HepG2 (cell line): ENCODE measurements at regions not wholly inside any gene's neighbourhood (a gene's known extent, or its start where the extent isn't known, plus 50 kb on each side); places are given as distances from the start of the nearest gene placed in this dataset.

Experiments used
- ARID4A ChIP-seq: sonication (generic); formaldehyde crosslinking; IDR thresholded peaks from 2 replicates; pipeline ENCODE4 v1.5.0; 2020; ENCODE audit warnings: mild to moderate bottlenecking, missing genetic modification reagents, borderline replicate concordance
- CBX5 ChIP-seq: sonication (generic); formaldehyde crosslinking; IDR thresholded peaks from 2 replicates; pipeline ENCODE4 v1.4.0; 2020; ENCODE audit warnings: missing genetic modification reagents, borderline replicate concordance
- DZIP1 ChIP-seq: sonication (generic); formaldehyde crosslinking; IDR thresholded peaks from 2 replicates; pipeline ENCODE4 v1.5.0; 2020; ENCODE audit warnings: mild to moderate bottlenecking, missing genetic modification reagents
- NRL ChIP-seq: sonication (generic); formaldehyde crosslinking; IDR thresholded peaks from 2 replicates; pipeline ENCODE4 v1.5.0; 2020; ENCODE audit warnings: missing genetic modification reagents, mild to moderate bottlenecking, moderate library complexity, borderline replicate concordance
- PAWR ChIP-seq: sonication (generic); formaldehyde crosslinking; IDR thresholded peaks from 2 replicates; pipeline ENCODE4 v1.4.0; 2020; ENCODE audit warnings: missing genetic modification reagents, mild to moderate bottlenecking, borderline replicate concordance
- SAP130 ChIP-seq: IDR thresholded peaks from 2 replicates; pipeline ENCODE4 v1.6.1; 2016; ENCODE audit warnings: low read depth
- TEAD3 ChIP-seq: optimal IDR thresholded peaks from 2 replicates; pipeline ENCODE3; 2016; ENCODE audit warnings: borderline replicate concordance
- ZNF431 ChIP-seq: sonication (generic); formaldehyde crosslinking; IDR thresholded peaks from 2 replicates; pipeline ENCODE4 v1.9.0; 2022; ENCODE audit warnings: missing genetic modification reagents, low read depth, mild to moderate bottlenecking, borderline replicate concordance
- ZNF451 ChIP-seq: sonication (generic); formaldehyde crosslinking; IDR thresholded peaks from 2 replicates; pipeline ENCODE4 v1.5.0; 2020; ENCODE audit warnings: mild to moderate bottlenecking, missing genetic modification reagents
- ZNF580 ChIP-seq: IDR thresholded peaks from 2 replicates; pipeline ENCODE4 v1.6.1; 2016; ENCODE audit warnings: low read depth, borderline replicate concordance

GRCh38 chr3:182136008-182136910, 424.5 kb downstream of the SOX2 start (continued):
- TF ChIP-seq NRL (CRISPR knock-in tag): no peak
- TF ChIP-seq TEAD3 (CRISPR knock-in tag): peak; percentile 31
- TF ChIP-seq DZIP1: no peak
- TF ChIP-seq ZNF451 (CRISPR knock-in tag): no peak
- no peak for TF ChIP-seq ZNF431 (CRISPR knock-in tag)
- peak; percentile 55; the same call in 1 of the 2 replicates for TF ChIP-seq CBX5
- TF ChIP-seq ARID4A (CRISPR knock-in tag): no peak; the same call in 1 of the 2 replicates
- TF ChIP-seq ZNF580 (CRISPR knock-in tag): no peak
- TF ChIP-seq PAWR (CRISPR knock-in tag): no peak
- peak; percentile 52 for TF ChIP-seq SAP130 (CRISPR knock-in tag)
